GM06990 (cell line): ENCODE measurements at regions not wholly inside any gene's neighbourhood (a gene's known extent, or its start where the extent isn't known, plus 50 kb on each side); places are given as distances from the start of the nearest gene placed in this dataset.

Source experiments
- DNase-seq: peaks from one replicate; pipeline ENCODE4 v3.0.0-alpha.2; 2011; ENCODE audit not compliant: insufficient read length; ENCODE audit errors: extremely low read depth
- H3K27me3 ChIP-seq: replicated peaks from 2 replicates; pipeline ENCODE4 v1.6.0; 2011; ENCODE audit warnings: low read length; ENCODE audit not compliant: control insufficient read depth, insufficient read depth
- H3K36me3 ChIP-seq: 2 replicates; pipeline ENCODE4 v1.5.1; 2011; ENCODE audit warnings: low read length; ENCODE audit not compliant: control insufficient read depth, insufficient read depth
- H3K4me3 ChIP-seq: replicated peaks from 2 replicates; pipeline ENCODE4 v1.5.1; 2011; ENCODE audit warnings: low read depth, mild to moderate bottlenecking, control low read depth, low read length
- TF ChIP-seq, protein P1 (sequence below): IDR thresholded peaks from 2 replicates; pipeline ENCODE4 v1.5.1; 2011; ENCODE audit warnings: low read length, control low read depth, mild to moderate bottlenecking, inconsistent platforms; ENCODE audit not compliant: insufficient read depth, poor library complexity, severe bottlenecking

- H3K4me3 ChIP-seq, result no peak overlapping the region
- H3K36me3 ChIP-seq, result no peaks in the 10 kb centered on the region
- TF ChIP-seq, protein P1, sequence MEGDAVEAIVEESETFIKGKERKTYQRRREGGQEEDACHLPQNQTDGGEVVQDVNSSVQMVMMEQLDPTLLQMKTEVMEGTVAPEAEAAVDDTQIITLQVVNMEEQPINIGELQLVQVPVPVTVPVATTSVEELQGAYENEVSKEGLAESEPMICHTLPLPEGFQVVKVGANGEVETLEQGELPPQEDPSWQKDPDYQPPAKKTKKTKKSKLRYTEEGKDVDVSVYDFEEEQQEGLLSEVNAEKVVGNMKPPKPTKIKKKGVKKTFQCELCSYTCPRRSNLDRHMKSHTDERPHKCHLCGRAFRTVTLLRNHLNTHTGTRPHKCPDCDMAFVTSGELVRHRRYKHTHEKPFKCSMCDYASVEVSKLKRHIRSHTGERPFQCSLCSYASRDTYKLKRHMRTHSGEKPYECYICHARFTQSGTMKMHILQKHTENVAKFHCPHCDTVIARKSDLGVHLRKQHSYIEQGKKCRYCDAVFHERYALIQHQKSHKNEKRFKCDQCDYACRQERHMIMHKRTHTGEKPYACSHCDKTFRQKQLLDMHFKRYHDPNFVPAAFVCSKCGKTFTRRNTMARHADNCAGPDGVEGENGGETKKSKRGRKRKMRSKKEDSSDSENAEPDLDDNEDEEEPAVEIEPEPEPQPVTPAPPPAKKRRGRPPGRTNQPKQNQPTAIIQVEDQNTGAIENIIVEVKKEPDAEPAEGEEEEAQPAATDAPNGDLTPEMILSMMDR, result no peak
- no peaks in the 10 kb centered on the region for H3K27me3 ChIP-seq
- DNase-seq, result no peak
Observed at GRCh38 chr9:1521547-1521946, 471.4 kb downstream of the DMRT2 start.

DNA sequence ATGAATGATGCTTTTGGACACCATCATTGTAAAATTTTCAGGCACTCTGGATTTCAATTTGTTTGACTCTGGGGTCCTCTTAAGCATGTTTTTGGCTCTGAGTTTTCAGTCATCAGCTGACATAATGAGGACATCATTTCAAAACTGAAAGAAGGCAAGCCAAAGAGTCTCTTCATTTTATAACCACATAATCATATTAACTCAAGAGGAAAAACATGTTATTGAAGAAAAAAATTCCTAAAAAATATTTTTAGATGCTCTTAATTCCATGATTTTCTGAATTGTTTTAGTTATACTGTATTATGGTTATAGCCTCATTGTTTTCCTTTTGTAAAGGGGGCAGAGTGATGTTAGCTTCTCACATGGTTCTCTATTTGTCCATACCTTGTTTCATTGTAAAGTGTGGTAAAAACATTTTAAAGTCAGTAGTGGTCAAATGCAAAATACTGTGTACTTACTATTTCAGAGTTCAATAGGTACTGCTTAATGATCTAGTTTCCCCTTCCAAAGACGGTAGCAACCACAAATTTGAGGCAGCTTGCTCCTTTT lies 472.1 kb downstream of the DMRT2 start:
- H3K27me3 ChIP-seq, result no peaks in the 10 kb centered on the region; the same call in 1 of the 2 replicates
- H3K4me3 ChIP-seq, result no peak overlapping the region
- DNase-seq, result no peak
- TF ChIP-seq, protein P1, result no peak
- no peaks in the 10 kb centered on the region for H3K36me3 ChIP-seq

DNA sequence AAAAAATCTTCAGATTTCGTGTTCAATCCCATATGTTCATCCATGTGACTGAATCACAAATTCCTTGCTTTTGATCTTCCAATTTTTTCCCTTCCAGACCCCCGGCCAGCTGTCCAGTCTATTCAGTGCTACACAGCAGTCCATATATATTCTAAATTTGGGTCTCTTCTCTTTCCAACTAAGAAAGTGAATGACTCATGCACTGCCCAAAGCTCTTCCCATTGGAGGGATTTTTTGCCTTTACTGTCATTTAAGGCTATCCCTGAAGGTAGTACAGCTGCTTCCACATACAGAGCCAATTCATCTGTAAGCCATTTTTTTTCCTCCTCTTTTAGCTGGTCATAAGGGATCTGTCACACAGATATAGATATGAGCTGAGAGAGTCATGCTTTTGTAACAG lies 478.3 kb downstream of the DMRT2 start:
- no peak for DNase-seq
- Histone ChIP-seq H3K4me3 (no peak overlapping the region), H3K27me3 (no peaks in the 10 kb centered on the region; the same call in 1 of the 2 replicates), H3K36me3 (no peaks in the 10 kb centered on the region)
- TF ChIP-seq, protein P1, result no peak

DNA sequence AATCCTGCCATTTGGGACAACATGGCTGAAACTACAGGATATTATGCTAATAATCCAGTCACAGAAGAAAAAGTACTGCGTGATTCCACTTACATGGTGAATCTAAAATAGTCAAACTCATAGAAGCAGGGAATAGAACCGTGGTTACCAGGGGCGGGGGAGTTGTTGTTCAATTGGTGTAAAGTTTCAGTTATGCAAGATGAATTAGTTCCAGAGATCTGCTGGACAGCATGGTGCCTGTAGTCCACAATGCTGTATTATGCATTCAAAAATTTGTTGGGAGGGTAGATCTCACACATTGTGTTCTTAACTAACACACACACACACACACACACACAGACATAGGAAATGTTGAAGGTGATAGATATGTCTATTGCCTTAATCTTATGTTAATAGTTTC lies 480.5 kb downstream of the DMRT2 start:
- no peaks in the 10 kb centered on the region; the same call in 1 of the 2 replicates for H3K27me3 ChIP-seq
- H3K4me3 ChIP-seq, result no peak overlapping the region
- TF ChIP-seq, protein P1, result no peak
- no peak for DNase-seq
- no peaks in the 10 kb centered on the region for H3K36me3 ChIP-seq

DNA sequence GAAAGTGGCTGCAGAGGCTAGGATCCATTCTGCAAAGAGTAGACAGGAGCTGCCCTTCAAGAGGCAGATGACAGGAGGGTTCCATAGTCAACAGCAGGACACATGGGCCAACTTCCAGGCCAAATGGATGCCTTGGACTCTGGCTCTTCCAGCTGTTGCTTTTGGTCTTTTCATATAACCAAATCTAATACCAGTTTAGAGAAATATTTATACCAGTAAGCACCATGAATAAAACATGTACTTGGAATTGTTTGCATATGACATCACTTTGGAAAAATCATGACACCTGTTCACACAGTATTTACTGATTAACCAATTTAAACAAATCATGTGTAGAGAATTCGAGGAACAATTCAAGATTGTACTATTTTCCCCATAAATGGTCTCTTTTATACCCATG lies 481.3 kb downstream of the DMRT2 start:
- TF ChIP-seq, protein P1, result no peak
- DNase-seq, result no peak
- no peaks in the 10 kb centered on the region; the same call in 1 of the 2 replicates for H3K27me3 ChIP-seq
- no peak overlapping the region for H3K4me3 ChIP-seq
- H3K36me3 ChIP-seq, result no peaks in the 10 kb centered on the region

- TF ChIP-seq, protein P1, result no peak
- H3K4me3 ChIP-seq, result no peak overlapping the region
- DNase-seq, result no peak
- no peaks in the 10 kb centered on the region for H3K36me3 ChIP-seq
- H3K27me3 ChIP-seq, result no peaks in the 10 kb centered on the region; the same call in 1 of the 2 replicates
Observed at GRCh38 chr9:1532171-1532570, 482.0 kb downstream of the DMRT2 start.
